ENCODE measurements at regions not wholly inside any gene's neighbourhood (a gene's known extent, or its start where the extent isn't known, plus 50 kb on each side); places are given as distances from the start of the nearest gene placed in this dataset.

DNA sequence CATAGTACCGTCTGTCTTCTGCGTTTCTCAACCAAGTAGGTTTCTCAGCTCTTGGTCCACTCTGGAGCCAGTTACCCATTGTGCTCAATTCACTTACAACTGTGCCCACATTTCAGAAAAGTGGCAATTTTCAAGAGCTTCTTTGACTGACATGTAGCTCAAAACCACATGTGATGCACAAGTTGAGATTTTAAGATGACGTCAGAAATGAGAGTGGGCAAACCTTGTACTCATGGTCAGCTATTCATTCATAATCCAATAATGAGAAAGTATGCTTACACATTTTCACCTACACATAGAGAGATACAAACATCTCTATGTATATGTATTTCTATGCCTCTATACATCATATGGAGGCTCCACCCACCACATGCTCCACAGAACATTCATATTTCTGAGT lies 487.2 kb upstream of the AKR1E2 start:
- Histone ChIP-seq H3K4me1 (ENCODE audit: control insufficient read depth in 4 of 4, insufficient read depth in 4 of 4, low read length in 3 of 4) (no peaks in the 10 kb centered on the region), H3K27ac (ENCODE audit: low read depth in 1 of 2, low read length in 2 of 2) (no peak overlapping the region), H3K4me3 (ENCODE audit: low read depth in 1 of 3, low read length in 3 of 3) (no peak overlapping the region), H3K36me3 (ENCODE audit: control insufficient read depth in 4 of 4, insufficient read depth in 3 of 4, low read depth in 1 of 4, low read length in 3 of 4) (no peaks in the 10 kb centered on the region), H3K27me3 (ENCODE audit: control insufficient read depth in 4 of 4, insufficient read depth in 4 of 4, low read length in 3 of 4) (no peaks in the 10 kb centered on the region), H3K9me3 (ENCODE audit: control insufficient read depth in 4 of 4, low read length in 3 of 4) (peaks cover 0 to 2% (median 0%) of the 10 kb centered on the region in 4 donors), H3K9ac (ENCODE audit: low read depth in 1 of 2, low read length in 2 of 2) (no peak overlapping the region)
- 90% methylated on average over 3 of the region's 3 CpGs for WGBS
- TF ChIP-seq YY1 (IDR thresholded peaks at IDR 0.05) (no peak), NR2F2 (IDR thresholded peaks at IDR 0.05) (no peak), SP1 (IDR thresholded peaks at IDR 0.05) (no peak), HNF4A (conservative IDR thresholded peaks at IDR 0.05) (no peak), HNF4G (IDR thresholded peaks at IDR 0.05) (no peak), RXRA (IDR thresholded peaks at IDR 0.05) (no peak), TAF1 (conservative IDR thresholded peaks at IDR 0.05) (no peak), CTCF (IDR thresholded peaks at IDR 0.05; ENCODE audit: low read depth, low read length, missing input control) (no peak), RAD21 (IDR thresholded peaks at IDR 0.05) (no peak), MAX (IDR thresholded peaks at IDR 0.05) (no peak), JUND (IDR thresholded peaks at IDR 0.05) (no peak), FOXA1 (IDR thresholded peaks at IDR 0.05) (no peak), GABPA (IDR thresholded peaks at IDR 0.05 in 1 of 2, conservative IDR thresholded peaks at IDR 0.05 in 1 of 2) (no peak), FOXA2 (IDR thresholded peaks at IDR 0.05) (no peak), EGR1 (IDR thresholded peaks at IDR 0.05; ENCODE audit: low read depth in 2 of 2) (no peak)
- TF ChIP-seq, protein P1, sequence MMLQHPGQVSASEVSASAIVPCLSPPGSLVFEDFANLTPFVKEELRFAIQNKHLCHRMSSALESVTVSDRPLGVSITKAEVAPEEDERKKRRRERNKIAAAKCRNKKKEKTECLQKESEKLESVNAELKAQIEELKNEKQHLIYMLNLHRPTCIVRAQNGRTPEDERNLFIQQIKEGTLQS (IDR thresholded peaks at IDR 0.05) = no peak
- TF ChIP-seq, protein P2, sequence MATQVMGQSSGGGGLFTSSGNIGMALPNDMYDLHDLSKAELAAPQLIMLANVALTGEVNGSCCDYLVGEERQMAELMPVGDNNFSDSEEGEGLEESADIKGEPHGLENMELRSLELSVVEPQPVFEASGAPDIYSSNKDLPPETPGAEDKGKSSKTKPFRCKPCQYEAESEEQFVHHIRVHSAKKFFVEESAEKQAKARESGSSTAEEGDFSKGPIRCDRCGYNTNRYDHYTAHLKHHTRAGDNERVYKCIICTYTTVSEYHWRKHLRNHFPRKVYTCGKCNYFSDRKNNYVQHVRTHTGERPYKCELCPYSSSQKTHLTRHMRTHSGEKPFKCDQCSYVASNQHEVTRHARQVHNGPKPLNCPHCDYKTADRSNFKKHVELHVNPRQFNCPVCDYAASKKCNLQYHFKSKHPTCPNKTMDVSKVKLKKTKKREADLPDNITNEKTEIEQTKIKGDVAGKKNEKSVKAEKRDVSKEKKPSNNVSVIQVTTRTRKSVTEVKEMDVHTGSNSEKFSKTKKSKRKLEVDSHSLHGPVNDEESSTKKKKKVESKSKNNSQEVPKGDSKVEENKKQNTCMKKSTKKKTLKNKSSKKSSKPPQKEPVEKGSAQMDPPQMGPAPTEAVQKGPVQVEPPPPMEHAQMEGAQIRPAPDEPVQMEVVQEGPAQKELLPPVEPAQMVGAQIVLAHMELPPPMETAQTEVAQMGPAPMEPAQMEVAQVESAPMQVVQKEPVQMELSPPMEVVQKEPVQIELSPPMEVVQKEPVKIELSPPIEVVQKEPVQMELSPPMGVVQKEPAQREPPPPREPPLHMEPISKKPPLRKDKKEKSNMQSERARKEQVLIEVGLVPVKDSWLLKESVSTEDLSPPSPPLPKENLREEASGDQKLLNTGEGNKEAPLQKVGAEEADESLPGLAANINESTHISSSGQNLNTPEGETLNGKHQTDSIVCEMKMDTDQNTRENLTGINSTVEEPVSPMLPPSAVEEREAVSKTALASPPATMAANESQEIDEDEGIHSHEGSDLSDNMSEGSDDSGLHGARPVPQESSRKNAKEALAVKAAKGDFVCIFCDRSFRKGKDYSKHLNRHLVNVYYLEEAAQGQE (IDR thresholded peaks at IDR 0.05) = no peak
- TF ChIP-seq, protein P3, sequence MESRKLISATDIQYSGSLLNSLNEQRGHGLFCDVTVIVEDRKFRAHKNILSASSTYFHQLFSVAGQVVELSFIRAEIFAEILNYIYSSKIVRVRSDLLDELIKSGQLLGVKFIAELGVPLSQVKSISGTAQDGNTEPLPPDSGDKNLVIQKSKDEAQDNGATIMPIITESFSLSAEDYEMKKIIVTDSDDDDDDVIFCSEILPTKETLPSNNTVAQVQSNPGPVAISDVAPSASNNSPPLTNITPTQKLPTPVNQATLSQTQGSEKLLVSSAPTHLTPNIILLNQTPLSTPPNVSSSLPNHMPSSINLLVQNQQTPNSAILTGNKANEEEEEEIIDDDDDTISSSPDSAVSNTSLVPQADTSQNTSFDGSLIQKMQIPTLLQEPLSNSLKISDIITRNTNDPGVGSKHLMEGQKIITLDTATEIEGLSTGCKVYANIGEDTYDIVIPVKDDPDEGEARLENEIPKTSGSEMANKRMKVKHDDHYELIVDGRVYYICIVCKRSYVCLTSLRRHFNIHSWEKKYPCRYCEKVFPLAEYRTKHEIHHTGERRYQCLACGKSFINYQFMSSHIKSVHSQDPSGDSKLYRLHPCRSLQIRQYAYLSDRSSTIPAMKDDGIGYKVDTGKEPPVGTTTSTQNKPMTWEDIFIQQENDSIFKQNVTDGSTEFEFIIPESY (IDR thresholded peaks at IDR 0.05) = no peak
- no peak for DNase-seq (ENCODE audit: low spot score)

All from liver (tissue), 8 donors.